HUES6 (cell line): ENCODE measurements at regions not wholly inside any gene's neighbourhood (a gene's known extent, or its start where the extent isn't known, plus 50 kb on each side); places are given as distances from the start of the nearest gene placed in this dataset.
"Not testable (repeated sequence)": the region's sequence is repeated elsewhere in the genome, so short reads cannot be mapped to it uniquely, and the experiment has no call there.

Experiments used
- H3K27ac ChIP-seq: 2 replicates; pipeline ENCODE4 v1.7.0; 2013; ENCODE audit warnings: low read depth, mild to moderate bottlenecking, low read length, inconsistent platforms
- H3K27me3 ChIP-seq: 2 replicates; pipeline ENCODE4 v1.6.1; 2013; ENCODE audit warnings: low read length; ENCODE audit not compliant: control insufficient read depth, insufficient read depth
- H3K36me3 ChIP-seq: 2 replicates; pipeline ENCODE4 v1.6.1; 2013; ENCODE audit warnings: low read length; ENCODE audit not compliant: control insufficient read depth, insufficient read depth
- H3K4me1 ChIP-seq: 2 replicates; pipeline ENCODE4 v1.6.1; 2013; ENCODE audit warnings: low read length; ENCODE audit not compliant: control insufficient read depth, insufficient read depth
- H3K4me3 ChIP-seq: 2 replicates; pipeline ENCODE4 v1.5.1; 2013; ENCODE audit warnings: low read depth, low read length
- H3K9ac ChIP-seq: one replicate; pipeline ENCODE4 v1.6.1; 2013; ENCODE audit warnings: mild to moderate bottlenecking, low read length
- H3K9me3 ChIP-seq: 2 replicates; pipeline ENCODE4 v1.6.1; 2013; ENCODE audit warnings: low read depth, low read length; ENCODE audit not compliant: control insufficient read depth, insufficient read depth

GRCh38 chr13:54989418-54989817, 1960.8 kb downstream of the OLFM4 start:
- Histone ChIP-seq H3K4me3 (no peak overlapping the region), H3K4me1 (no peaks in the 10 kb centered on the region; the same call in 1 of the 2 replicates), H3K27me3 (no peaks in the 10 kb centered on the region), H3K27ac (no peak overlapping the region), H3K9ac (no peak overlapping the region), H3K36me3 (no peaks in the 10 kb centered on the region), H3K9me3 (peaks cover 2% of the 10 kb centered on the region; the same call in 1 of the 2 replicates)

DNA sequence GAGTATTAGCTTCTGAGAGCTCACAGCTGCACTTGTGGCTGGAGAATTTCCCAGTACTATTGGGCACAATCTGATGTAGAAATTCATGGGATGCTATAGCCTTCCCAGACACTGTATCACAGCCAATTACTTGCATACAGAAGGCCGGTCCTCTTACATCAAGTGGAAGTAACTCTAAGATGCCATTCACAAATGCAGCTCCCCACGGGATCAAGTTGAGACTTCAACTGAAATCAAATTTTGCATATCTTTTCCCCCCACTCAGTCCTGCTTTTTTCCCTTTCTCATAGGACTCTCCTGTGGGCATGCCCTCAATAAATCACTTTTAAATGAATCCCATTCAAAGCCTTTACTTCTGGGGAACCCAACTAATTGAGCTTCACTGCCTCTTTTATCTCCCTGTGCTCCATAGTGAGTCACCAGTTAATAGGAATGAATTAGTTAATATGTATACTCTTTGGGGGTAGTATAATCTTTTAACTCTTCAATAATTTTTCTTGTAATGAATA, 1970.8 kb downstream of the OLFM4 start:
- H3K27ac ChIP-seq: peak overlapping the region; percentile 74

GRCh38 chr13:55000043-55000442, 1971.4 kb downstream of the OLFM4 start:
- H3K9me3 ChIP-seq: peaks cover 38% of the 10 kb centered on the region
- H3K9ac ChIP-seq: no peak overlapping the region
- peak overlapping the region; percentile 76; the same call in 1 of the 2 replicates for H3K27ac ChIP-seq
- H3K36me3 ChIP-seq: no peaks in the 10 kb centered on the region
- H3K4me3 ChIP-seq: no peak overlapping the region
- no peaks in the 10 kb centered on the region for H3K27me3 ChIP-seq
- H3K4me1 ChIP-seq: peaks cover 30% of the 10 kb centered on the region

More for the DNA sequence above, 1970.8 kb downstream of the OLFM4 start:
- Histone ChIP-seq H3K36me3 (no peaks in the 10 kb centered on the region), H3K27me3 (no peaks in the 10 kb centered on the region), H3K9me3 (peaks cover 32% of the 10 kb centered on the region), H3K4me3 (no peak overlapping the region), H3K4me1 (peaks cover 30% of the 10 kb centered on the region), H3K9ac (no peak overlapping the region)

- Histone ChIP-seq H3K9me3 (peaks cover 31% of the 10 kb centered on the region), H3K4me1 (peaks cover 30% of the 10 kb centered on the region), H3K27me3 (no peaks in the 10 kb centered on the region), H3K36me3 (no peaks in the 10 kb centered on the region), H3K9ac (no peak overlapping the region), H3K27ac (peak overlapping the region; percentile 76), H3K4me3 (no peak overlapping the region)
Measured at GRCh38 chr13:55000844-55001243, 1972.2 kb downstream of the OLFM4 start.

- Histone ChIP-seq H3K4me3 (no peak overlapping the region), H3K36me3 (no peaks in the 10 kb centered on the region), H3K9ac (no peak overlapping the region), H3K27me3 (no peaks in the 10 kb centered on the region), H3K4me1 (peaks cover 30% of the 10 kb centered on the region), H3K27ac (peak overlapping the region; percentile 76), H3K9me3 (peaks cover 24% of the 10 kb centered on the region)
Measured at GRCh38 chr13:55001881-55002280, 1973.3 kb downstream of the OLFM4 start.

GRCh38 chr13:55007681-55008080, 1979.1 kb downstream of the OLFM4 start:
- Histone ChIP-seq H3K4me3 (no peak overlapping the region), H3K36me3 (no peaks in the 10 kb centered on the region), H3K9ac (no peak overlapping the region), H3K9me3 (peaks cover 11% of the 10 kb centered on the region), H3K4me1 (peaks cover 1% of the 10 kb centered on the region; the same call in 1 of the 2 replicates), H3K27ac (no peak overlapping the region), H3K27me3 (no peaks in the 10 kb centered on the region)

DNA sequence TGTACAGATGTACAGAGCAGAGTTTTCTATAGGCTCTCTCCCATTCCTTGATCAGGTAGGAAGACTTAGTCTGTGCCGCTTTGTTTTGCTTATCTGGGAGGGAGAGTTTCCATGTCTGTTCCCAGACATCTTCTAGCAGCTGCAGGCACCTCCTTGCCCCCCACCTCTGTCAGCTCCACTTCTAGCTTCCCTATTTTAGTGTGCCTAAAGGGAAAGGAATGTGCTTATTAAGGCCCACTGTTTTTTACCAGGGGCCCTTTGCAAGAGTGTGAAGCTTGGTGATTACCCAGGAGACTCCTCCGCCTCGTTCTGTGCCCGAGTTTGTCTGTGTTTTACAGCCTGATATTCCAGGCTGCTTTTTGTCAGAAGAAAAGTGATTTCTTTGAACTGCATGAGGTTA, 1984.4 kb downstream of the OLFM4 start:
- Histone ChIP-seq H3K9ac (no peak overlapping the region), H3K27ac (0 out of 2 replicates have a peak overlapping the region, but pooled peaks have one; percentile 31), H3K9me3 (no peaks in the 10 kb centered on the region), H3K27me3 (no peaks in the 10 kb centered on the region), H3K4me1 (peaks cover 13% of the 10 kb centered on the region), H3K36me3 (no peaks in the 10 kb centered on the region), H3K4me3 (no peak overlapping the region)

- Histone ChIP-seq H3K4me1 (no peaks in the 10 kb centered on the region), H3K36me3 (no peaks in the 10 kb centered on the region), H3K9me3 (peaks cover 25% of the 10 kb centered on the region), H3K27me3 (no peaks in the 10 kb centered on the region), H3K9ac (no peak overlapping the region), H3K4me3 (no peak overlapping the region), H3K27ac (no peak overlapping the region)
Measured at GRCh38 chr13:55029280-55029679, 2000.7 kb downstream of the OLFM4 start.

GRCh38 chr13:55038230-55038629, 2009.6 kb downstream of the OLFM4 start:
- peaks cover 10% of the 10 kb centered on the region; the same call in 1 of the 2 replicates for H3K4me1 ChIP-seq
- H3K27ac ChIP-seq: no peak overlapping the region
- H3K9me3 ChIP-seq: no peaks in the 10 kb centered on the region
- no peaks in the 10 kb centered on the region for H3K27me3 ChIP-seq
- no peak overlapping the region for H3K4me3 ChIP-seq
- no peaks in the 10 kb centered on the region for H3K36me3 ChIP-seq
- no peak overlapping the region for H3K9ac ChIP-seq

- H3K9me3 ChIP-seq, H3K27me3 ChIP-seq, H3K27ac ChIP-seq, H3K9ac ChIP-seq, H3K4me3 ChIP-seq, H3K4me1 ChIP-seq, H3K36me3 ChIP-seq: not testable (repeated sequence)
Measured at GRCh38 chr13:55053891-55054550, 2025.4 kb downstream of the OLFM4 start.

GRCh38 chr13:55055666-55056065, 2027.1 kb downstream of the OLFM4 start:
- H3K36me3 ChIP-seq, H3K9me3 ChIP-seq: not testable (repeated sequence)

More at GRCh38 chr13:55055666-55056065, 2027.1 kb downstream of the OLFM4 start:
- H3K4me3 ChIP-seq, H3K4me1 ChIP-seq, H3K27ac ChIP-seq, H3K9ac ChIP-seq, H3K27me3 ChIP-seq: not testable (repeated sequence)
